ENCODE measurements at regions not wholly inside any gene's neighbourhood (a gene's known extent, or its start where the extent isn't known, plus 50 kb on each side); places are given as distances from the start of the nearest gene placed in this dataset.

DNA sequence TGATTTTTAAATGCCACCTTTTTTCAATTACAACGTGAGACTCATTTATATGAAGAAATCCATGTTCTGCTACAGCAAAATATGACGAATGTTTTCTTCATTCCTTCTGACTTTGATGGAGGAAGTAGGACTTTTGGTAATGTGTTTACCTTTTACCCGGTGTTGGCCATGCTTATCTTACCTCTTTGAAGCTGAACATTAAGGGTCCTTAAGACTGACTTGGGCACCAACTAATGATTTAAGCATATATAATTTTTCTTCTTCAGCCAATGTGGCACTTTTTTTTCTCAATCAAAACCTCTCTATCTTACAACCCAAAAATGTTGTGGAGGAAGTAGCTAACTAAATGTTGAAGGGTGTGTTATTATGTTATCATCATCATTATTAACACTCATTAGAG lies 337.5 kb downstream of the EPHA7 start:
- TF ChIP-seq, protein P1, sequence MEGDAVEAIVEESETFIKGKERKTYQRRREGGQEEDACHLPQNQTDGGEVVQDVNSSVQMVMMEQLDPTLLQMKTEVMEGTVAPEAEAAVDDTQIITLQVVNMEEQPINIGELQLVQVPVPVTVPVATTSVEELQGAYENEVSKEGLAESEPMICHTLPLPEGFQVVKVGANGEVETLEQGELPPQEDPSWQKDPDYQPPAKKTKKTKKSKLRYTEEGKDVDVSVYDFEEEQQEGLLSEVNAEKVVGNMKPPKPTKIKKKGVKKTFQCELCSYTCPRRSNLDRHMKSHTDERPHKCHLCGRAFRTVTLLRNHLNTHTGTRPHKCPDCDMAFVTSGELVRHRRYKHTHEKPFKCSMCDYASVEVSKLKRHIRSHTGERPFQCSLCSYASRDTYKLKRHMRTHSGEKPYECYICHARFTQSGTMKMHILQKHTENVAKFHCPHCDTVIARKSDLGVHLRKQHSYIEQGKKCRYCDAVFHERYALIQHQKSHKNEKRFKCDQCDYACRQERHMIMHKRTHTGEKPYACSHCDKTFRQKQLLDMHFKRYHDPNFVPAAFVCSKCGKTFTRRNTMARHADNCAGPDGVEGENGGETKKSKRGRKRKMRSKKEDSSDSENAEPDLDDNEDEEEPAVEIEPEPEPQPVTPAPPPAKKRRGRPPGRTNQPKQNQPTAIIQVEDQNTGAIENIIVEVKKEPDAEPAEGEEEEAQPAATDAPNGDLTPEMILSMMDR (IDR thresholded peaks at IDR 0.05; ENCODE audit: low read depth, low read length), result no peak
- no peak for TF ChIP-seq EZH2phosphoT487 (IDR thresholded peaks at IDR 0.05; ENCODE audit: low read depth)

Data from OCI-LY3 (cell line).